ENCODE measurements at regions not wholly inside any gene's neighbourhood (a gene's known extent, or its start where the extent isn't known, plus 50 kb on each side); places are given as distances from the start of the nearest gene placed in this dataset.

DNA sequence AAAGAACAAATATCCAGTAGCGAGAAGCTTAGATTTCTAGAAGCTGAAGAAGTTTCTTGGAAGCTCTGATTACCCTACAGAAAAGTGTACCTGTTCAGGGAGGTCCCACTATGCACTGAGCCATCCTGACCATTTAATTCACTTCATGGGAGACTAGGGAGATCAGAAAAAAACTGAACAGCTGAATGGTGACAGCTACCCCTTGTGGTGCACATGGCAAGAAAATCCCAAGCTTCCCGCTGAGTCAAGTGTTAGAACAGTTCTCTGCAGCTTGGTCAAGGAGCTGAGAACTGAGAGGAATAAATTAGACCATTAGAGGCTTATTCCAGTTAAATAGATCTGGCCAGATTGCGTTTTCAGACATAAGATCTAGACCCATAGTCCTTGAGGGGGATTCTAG lies 197.2 kb upstream of the VEPH1 start:
- DNase-seq, result no peak

DNA sequence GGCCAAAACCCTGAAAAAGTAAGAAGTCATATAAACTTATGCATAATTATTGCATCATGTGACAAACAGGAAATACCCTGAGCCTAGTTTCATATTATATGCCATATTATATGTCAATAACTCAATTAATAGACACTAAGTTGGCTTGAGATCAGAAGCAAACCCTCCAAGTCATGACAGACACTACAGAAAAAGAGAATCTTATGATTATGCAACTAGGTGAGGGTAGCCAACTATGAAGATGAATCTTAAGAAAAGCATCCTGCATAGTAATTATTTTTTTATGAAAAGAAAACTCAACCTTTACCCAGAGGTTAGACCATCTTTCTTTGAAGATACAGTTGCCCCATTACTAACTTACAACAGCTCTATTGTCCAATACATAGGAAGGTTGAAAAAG lies 192.4 kb upstream of the VEPH1 start:
- no peak for DNase-seq

GRCh38 chr3:157695103-157695502 lies 191.9 kb upstream of the VEPH1 start:
- DNase-seq, result no peak

DNA sequence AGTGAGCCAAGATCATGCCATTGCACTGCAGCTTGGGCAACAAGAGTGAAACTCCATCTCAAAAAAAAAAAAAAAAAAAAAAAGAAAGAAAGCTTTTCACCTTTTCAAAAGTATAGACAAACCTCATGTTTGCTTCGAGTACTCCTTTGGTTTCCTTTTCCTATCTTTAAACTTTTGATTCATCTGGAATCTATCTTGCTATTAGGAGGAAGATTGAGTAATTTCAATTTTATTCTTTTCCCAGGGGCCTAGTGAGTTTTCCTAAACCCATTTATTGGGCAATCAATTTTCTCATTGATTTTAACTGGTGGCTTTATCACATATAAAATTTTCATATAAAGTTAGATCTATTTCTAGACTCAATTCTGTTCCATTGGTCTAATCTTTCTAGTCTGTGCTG lies 190.5 kb upstream of the VEPH1 start:
- no peak for DNase-seq

- no peak for DNase-seq
These were observed 189.3 kb upstream of the VEPH1 start for GRCh38 chr3:157692468-157692867.

GRCh38 chr3:157683668-157684067 lies 180.5 kb upstream of the VEPH1 start:
- no peak for DNase-seq

DNA sequence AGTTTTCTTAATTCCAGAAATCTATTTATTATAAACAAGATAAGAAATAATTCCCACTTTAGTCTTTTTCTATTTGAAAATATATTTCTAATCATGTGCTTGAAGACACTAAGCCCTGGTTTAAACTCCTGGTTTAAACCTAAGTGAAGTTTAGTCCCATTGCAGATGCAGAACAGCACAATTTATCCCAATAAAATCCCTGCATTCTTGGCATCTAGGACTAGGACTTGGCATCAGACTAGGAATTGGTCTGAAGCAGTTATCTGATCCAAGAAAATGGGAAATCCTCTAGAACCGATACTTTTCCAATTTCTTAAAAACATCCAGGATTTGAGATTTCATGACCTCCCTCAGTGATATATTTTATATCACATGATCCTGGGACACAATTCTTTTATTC lies 168.8 kb upstream of the VEPH1 start:
- DNase-seq, result no peak

DNA sequence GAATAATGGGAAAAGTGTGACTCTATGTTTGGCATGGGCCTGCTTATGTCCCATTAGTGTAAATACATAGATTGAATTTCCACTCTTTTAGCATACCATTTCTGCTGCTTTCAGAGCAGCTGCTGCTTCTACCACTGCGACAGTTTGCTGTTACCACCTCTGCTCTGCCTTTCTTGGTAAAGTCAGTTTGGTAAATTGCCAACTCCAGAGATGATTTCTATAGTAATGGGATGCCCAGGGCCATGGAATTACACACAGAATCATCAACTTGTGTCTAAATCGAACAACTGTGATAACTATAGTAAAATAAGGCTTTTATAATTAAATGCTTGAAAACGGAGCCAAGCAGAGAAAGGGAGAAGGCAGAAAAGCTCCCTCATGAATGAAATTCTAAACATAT lies 168.4 kb upstream of the VEPH1 start:
- DNase-seq, result no peak

- no peak for DNase-seq
These were observed 166.2 kb upstream of the VEPH1 start for GRCh38 chr3:157669416-157669815.

DNA sequence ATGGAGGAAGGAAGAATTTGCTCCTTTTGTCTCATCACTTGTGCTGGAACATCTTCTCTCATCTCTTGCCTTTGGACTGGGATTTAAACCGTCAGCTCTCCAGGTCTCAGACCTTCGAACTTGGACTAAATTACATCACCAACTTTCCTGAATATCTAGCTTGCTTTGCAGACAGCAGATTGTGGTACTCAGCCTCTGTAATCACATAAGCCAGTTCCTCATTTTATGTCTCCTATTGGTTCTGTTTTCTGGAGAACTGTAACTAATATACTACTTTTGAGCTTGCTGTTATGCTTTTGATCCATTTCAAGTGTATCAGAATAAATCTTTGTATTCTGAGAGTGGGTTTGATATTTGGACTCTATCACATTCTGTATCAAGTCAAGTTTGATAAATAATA lies 164.3 kb upstream of the VEPH1 start:
- DNase-seq, result no peak

- no peak for DNase-seq
These were observed 159.0 kb upstream of the VEPH1 start for GRCh38 chr3:157662171-157662570.

DNA sequence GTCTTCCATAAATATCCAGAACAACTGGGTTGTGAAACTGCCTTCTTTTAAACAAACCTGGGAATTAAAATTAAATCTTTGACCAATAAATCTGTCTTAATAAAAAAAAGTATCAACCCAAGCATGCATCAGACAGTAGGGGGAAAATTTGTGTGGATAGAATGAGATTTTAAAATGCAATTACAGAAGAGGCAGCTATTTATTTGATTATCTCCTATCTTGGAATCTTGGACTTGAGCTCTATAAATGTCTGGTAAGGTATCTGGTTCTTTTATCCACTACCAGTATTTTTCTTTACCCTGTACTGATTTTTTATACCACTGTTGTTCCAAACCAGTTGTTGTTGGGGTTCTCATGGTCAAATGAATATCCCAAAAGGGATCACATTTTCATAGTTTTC lies 157.6 kb upstream of the VEPH1 start:
- no peak for DNase-seq

DNA sequence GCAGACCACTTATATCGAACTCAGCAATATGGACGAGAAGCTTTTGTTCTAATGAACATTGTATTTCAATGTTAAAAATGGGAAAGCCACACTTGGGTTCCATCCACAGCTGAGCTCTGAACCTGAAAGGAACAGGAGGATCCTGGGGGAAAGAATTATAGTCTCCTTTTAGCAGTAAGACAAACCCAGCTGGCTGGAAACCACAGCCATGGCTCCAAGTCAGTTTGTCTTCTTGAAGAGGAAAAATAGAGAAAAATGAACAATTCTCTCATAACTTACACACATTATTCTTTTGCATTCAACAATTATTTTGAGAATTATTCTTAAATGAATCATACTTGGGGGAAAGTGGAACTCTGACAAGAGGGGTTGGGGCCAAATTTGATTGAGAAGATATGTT lies 149.2 kb upstream of the VEPH1 start:
- DNase-seq, result no peak

- no peak for DNase-seq
These were observed 147.5 kb upstream of the VEPH1 start for GRCh38 chr3:157650699-157651098.

DNA sequence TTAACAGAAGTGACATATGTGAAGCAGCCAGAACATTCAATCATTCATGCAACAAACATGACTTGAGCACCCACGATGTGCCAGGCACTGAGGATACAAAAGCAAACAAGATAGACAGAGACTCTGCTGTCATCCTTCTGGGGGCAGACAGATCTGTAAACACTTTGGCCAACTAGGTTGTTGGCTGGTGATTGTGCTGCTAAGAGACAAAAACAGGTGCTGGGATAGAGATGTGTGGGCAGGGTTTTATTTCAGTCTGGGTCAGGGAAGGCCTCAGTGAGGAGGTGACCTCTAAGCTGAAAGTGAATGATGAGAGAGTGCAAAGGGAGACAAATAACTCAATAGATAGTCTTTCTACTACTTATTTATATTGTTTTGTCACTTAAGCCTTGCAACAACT lies 147.0 kb upstream of the VEPH1 start:
- no peak for DNase-seq

GRCh38 chr3:157649511-157649910 lies 146.3 kb upstream of the VEPH1 start:
- DNase-seq, result no peak

GRCh38 chr3:157647820-157648219 lies 144.6 kb upstream of the VEPH1 start:
- no peak for DNase-seq

GRCh38 chr3:157639756-157640426 lies 136.7 kb upstream of the VEPH1 start:
- DNase-seq, result no peak

DNA sequence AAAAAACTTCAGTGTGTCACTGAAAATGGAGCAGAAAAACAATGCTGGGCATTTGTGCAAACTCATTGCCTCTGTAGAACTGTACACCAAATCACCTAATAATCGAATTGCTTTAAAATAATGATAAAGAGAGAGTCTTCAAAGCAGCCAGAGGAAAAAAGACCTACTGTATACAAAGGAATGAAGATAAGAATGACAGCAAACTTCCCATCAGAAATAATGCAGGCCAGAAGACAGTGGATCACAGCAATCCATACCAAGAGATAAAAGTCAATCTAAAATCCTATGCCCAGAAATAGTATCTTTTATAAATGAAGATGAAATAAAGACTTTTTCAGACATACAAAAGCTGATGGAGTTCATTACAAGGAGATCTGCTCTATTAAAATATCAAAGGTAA lies 134.7 kb upstream of the VEPH1 start:
- no peak for DNase-seq

GRCh38 chr3:157633241-157633640 lies 130.0 kb upstream of the VEPH1 start:
- no peak for DNase-seq

DNA sequence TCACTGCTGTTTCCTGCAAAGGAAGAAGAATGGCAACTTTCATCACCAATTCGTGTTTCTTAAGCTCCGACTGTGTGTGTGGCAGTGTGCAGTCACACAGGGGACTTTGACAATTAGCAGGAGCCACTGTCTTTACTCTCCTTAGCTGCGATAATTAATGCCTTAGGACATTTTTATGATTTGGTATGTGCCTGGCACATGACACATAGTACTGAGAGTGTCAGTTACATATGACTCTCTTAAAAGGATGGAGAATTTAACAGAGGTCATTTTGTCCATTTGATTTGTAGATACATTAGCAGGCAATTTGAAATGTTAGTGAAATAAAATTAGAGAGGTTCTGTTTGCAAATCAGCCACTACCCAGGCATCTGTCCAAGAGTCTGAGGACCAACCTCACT lies 128.9 kb upstream of the VEPH1 start:
- DNase-seq, result no peak

DNA sequence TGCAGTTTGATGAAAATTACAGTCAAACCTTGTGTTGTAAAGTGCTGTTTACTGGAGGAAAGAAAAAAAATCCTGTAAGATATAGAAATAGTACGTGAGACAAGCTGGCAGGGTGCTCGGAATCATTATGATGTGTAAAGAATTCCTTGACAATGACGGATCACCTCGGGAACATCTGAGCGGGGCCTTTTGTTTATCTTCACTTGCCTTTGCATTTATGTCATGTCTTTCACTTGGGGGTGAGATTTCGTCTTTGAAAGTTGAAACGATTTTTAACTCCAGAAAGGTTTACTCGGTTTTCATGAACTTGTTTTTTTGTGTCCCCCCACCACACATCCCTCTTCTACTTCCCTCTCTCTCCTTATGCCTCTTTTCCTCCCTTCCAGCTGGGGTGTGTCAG lies 128.3 kb upstream of the VEPH1 start:
- no peak for DNase-seq

GRCh38 chr3:157626817-157627216 lies 123.6 kb upstream of the VEPH1 start:
- no peak for DNase-seq

GRCh38 chr3:157624801-157625200 lies 121.6 kb upstream of the VEPH1 start:
- DNase-seq, result no peak

DNA sequence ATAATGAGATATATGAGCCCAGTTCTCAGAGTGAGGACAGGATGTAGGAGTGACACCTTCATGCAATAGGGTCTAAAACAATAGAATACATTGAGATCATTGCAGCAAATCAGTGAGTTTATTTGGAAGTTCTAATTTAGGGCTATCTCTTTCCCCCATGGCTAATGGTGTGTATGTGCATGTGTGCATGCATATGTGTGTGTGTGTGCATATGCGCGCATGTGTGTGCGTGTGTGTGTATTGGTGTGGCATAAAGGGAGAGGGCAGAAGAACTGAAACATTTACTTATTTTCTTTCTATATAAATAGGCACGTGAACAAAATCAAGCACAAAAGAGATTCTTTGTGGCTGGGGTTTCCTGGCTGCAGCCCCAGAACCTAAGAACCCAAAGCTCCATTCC lies 115.7 kb upstream of the VEPH1 start:
- DNase-seq, result no peak

Data from NCI-H187 treated with DMSO at 0.1 percent for 48 hours (cell line).